NCI-H146 treated with DMSO at 0.1 percent for 48 hours (cell line): ENCODE measurements at regions not wholly inside any gene's neighbourhood (a gene's known extent, or its start where the extent isn't known, plus 50 kb on each side); places are given as distances from the start of the nearest gene placed in this dataset.
"Not testable (repeated sequence)": the region's sequence is repeated elsewhere in the genome, so short reads cannot be mapped to it uniquely, and the experiment has no call there.

Source experiments
- DNase-seq: peaks from one replicate; lab custom pipeline; 2025; ENCODE audit not compliant: unreplicated experiment; lab: John Stamatoyannopoulos, UW

GRCh38 chr6:82118150-82118562 is 129.4 kb downstream of the IBTK start:
- DNase-seq = no peak

- no peak for DNase-seq
Observed at GRCh38 chr6:82114748-82115147, 132.8 kb downstream of the IBTK start.

GRCh38 chr6:82113231-82113630 is 134.3 kb downstream of the IBTK start:
- no peak for DNase-seq

GRCh38 chr6:82111818-82112217 is 135.7 kb downstream of the IBTK start:
- DNase-seq = no peak

- no peak for DNase-seq
Observed at GRCh38 chr6:82111114-82111513, 136.4 kb downstream of the IBTK start.

GRCh38 chr6:82103171-82103570 is 144.4 kb downstream of the IBTK start:
- not testable (repeated sequence) for DNase-seq

- not testable (repeated sequence) for DNase-seq
Observed at GRCh38 chr6:82101374-82102114, 146.0 kb downstream of the IBTK start.

- DNase-seq = not testable (repeated sequence)
Observed at GRCh38 chr6:82100763-82101162, 146.8 kb downstream of the IBTK start.

GRCh38 chr6:82097676-82098075 is 149.9 kb downstream of the IBTK start:
- DNase-seq = peak; percentile 33

- no peak for DNase-seq
Observed at GRCh38 chr6:82095091-82095490, 152.5 kb downstream of the IBTK start.

- no peak for DNase-seq
Observed at GRCh38 chr6:82094166-82094806, 153.3 kb downstream of the IBTK start.

GRCh38 chr6:82088978-82089771 is 158.4 kb downstream of the IBTK start:
- no peak for DNase-seq

- no peak for DNase-seq
Observed at GRCh38 chr6:82086944-82087343, 160.6 kb downstream of the IBTK start.

GRCh38 chr6:82085701-82086100 is 161.8 kb downstream of the IBTK start:
- DNase-seq = no peak

GRCh38 chr6:82084324-82084920 is 163.1 kb downstream of the IBTK start:
- peak; percentile 83 for DNase-seq

GRCh38 chr6:82083646-82084045 is 163.9 kb downstream of the IBTK start:
- DNase-seq = no peak

GRCh38 chr6:82080767-82081166 is 166.8 kb downstream of the IBTK start:
- no peak for DNase-seq

GRCh38 chr6:82078286-82078908 is 169.1 kb downstream of the IBTK start:
- DNase-seq = no peak

GRCh38 chr6:82076916-82077315 is 170.6 kb downstream of the IBTK start:
- DNase-seq = no peak

- DNase-seq = no peak
Observed at GRCh38 chr6:82074556-82074955, 173.0 kb downstream of the IBTK start.

- DNase-seq = peak; percentile 85
Observed at GRCh38 chr6:82073484-82073883, 174.1 kb downstream of the IBTK start.
